ENCODE measurements at regions not wholly inside any gene's neighbourhood (a gene's known extent, or its start where the extent isn't known, plus 50 kb on each side); places are given as distances from the start of the nearest gene placed in this dataset.

DNA sequence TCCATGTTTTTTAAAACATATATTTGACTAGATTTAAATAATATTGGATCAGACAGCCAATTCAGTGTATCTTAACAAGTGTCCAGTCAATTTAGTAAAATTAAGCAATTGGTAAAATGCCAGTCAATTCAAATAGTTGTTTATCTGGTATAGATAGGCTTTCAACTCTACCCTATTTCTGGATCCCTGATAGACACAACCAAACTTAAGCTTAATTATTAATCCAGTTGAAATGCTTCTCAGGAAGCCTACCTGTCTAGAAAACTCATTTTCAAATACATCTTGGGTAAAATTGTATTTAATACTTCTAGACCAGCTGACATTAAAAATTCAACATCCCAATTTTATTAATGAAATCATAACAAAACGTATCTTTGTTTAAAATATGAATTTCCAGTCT lies 710.8 kb upstream of the GRAMD2B start:
- Histone ChIP-seq H3K9me3 (ENCODE audit: control insufficient read depth, low read depth, low read length) (no peaks in the 10 kb centered on the region), H3K27me3 (ENCODE audit: control insufficient read depth, insufficient read depth, low read length) (no peaks in the 10 kb centered on the region), H3K4me1 (ENCODE audit: control insufficient read depth, insufficient read depth, low read length) (no peaks in the 10 kb centered on the region), H3K4me3 (ENCODE audit: low read length) (no peak overlapping the region), H3K36me3 (ENCODE audit: control insufficient read depth, insufficient read depth, low read length) (no peaks in the 10 kb centered on the region), H3K27ac (ENCODE audit: low read length) (no peak overlapping the region)
- WGBS (ENCODE audit: insufficient coverage, low lambda C conversion rate): 60% methylated on average over 1 of the region's 1 CpG
- DNase-seq: no peak

DNA sequence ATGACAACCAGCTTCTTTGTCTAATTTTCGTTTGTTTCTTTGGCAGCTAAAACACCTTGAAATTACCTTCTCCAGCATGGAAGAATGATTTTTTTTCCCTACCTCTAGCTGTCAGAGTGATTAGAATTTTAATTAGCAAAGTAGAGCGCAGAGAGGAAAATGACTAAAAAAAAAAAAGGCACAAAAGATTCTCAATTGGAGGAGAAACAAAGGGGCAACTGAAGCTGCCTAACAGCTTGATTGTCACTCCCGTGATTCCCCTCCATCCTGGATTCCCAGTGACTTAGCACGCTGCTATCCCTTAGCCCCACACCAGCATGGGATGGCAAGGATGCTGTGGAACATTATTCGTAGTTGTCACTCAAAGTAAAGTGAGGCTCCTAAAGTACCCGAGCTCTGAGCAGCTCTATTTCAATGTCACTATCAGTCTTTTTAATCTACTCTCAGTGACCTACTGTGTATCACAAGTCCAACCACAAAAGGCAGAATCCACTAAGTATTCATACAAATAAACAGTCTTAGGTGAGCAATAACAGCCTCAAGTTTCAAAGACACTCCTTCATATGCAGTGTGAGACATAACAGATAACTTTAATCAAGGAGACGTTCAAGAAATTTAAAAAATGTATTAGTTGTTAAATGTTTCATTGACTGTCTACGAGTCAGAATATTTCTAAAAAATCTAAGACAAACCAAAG lies 710.0 kb upstream of the GRAMD2B start:
- WGBS (ENCODE audit: insufficient coverage, low lambda C conversion rate): 87% methylated on average over 3 of the region's 8 CpGs
- no peaks in the 10 kb centered on the region for H3K27me3 ChIP-seq (ENCODE audit: control insufficient read depth, insufficient read depth, low read length)
- H3K36me3 ChIP-seq (ENCODE audit: control insufficient read depth, insufficient read depth, low read length): no peaks in the 10 kb centered on the region
- no peak for DNase-seq
- no peak overlapping the region for H3K4me3 ChIP-seq (ENCODE audit: low read length)
- H3K27ac ChIP-seq (ENCODE audit: low read length): no peak overlapping the region
- H3K4me1 ChIP-seq (ENCODE audit: control insufficient read depth, insufficient read depth, low read length): no peaks in the 10 kb centered on the region
- H3K9me3 ChIP-seq (ENCODE audit: control insufficient read depth, low read depth, low read length): no peaks in the 10 kb centered on the region

DNA sequence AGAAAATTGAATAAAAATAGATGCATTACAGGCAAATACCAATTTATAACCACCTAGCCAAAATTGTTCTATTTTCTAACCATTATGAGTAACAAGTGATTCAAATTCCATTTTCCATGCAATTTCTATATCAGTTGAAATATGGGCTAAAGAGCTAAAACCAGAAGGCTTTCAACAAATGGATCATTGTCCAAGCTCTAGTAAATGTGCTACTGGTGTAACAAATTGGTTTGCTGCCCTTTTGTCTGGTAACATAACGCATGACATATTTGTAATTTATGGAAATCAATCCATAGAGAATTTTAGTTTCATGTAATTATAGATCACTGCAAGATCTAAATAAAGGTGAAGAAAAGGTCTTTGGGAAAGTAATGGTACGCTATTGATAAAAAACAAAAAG lies 708.0 kb upstream of the GRAMD2B start:
- WGBS (ENCODE audit: insufficient coverage, low lambda C conversion rate): 71% methylated on average over 1 of the region's 2 CpGs
- no peak for DNase-seq

DNA sequence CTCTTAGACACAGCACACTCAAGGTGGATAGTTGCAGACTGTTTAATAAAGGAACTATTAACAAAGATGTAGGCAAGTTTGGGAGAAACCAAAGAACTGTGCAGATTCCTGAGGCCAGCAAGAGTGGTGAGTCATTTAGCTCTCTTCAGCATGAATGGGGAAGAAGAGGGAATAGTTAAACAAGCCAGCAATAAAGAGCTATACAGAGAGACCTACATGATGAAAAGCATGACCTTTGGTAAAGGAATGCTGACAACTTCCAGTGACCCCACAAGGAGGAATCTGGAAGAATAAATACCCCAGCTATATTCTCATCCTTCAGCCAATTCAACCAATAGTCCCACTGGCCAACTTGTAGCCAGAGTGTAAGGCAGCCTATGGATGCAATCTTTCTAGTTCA lies 706.0 kb upstream of the GRAMD2B start:
- no peaks in the 10 kb centered on the region for H3K36me3 ChIP-seq (ENCODE audit: control insufficient read depth, insufficient read depth, low read length)
- H3K4me3 ChIP-seq (ENCODE audit: low read length): no peak overlapping the region
- no peaks in the 10 kb centered on the region for H3K9me3 ChIP-seq (ENCODE audit: control insufficient read depth, low read depth, low read length)
- no peaks in the 10 kb centered on the region for H3K27me3 ChIP-seq (ENCODE audit: control insufficient read depth, insufficient read depth, low read length)
- no peak overlapping the region for H3K27ac ChIP-seq (ENCODE audit: low read length)
- no peaks in the 10 kb centered on the region for H3K4me1 ChIP-seq (ENCODE audit: control insufficient read depth, insufficient read depth, low read length)
- no peak for DNase-seq

More for the DNA sequence above, 708.0 kb upstream of the GRAMD2B start:
- H3K27me3 ChIP-seq (ENCODE audit: control insufficient read depth, insufficient read depth, low read length): no peaks in the 10 kb centered on the region
- no peaks in the 10 kb centered on the region for H3K36me3 ChIP-seq (ENCODE audit: control insufficient read depth, insufficient read depth, low read length)
- no peak overlapping the region for H3K4me3 ChIP-seq (ENCODE audit: low read length)
- H3K9me3 ChIP-seq (ENCODE audit: control insufficient read depth, low read depth, low read length): no peaks in the 10 kb centered on the region
- H3K27ac ChIP-seq (ENCODE audit: low read length): no peak overlapping the region
- no peaks in the 10 kb centered on the region for H3K4me1 ChIP-seq (ENCODE audit: control insufficient read depth, insufficient read depth, low read length)

DNA sequence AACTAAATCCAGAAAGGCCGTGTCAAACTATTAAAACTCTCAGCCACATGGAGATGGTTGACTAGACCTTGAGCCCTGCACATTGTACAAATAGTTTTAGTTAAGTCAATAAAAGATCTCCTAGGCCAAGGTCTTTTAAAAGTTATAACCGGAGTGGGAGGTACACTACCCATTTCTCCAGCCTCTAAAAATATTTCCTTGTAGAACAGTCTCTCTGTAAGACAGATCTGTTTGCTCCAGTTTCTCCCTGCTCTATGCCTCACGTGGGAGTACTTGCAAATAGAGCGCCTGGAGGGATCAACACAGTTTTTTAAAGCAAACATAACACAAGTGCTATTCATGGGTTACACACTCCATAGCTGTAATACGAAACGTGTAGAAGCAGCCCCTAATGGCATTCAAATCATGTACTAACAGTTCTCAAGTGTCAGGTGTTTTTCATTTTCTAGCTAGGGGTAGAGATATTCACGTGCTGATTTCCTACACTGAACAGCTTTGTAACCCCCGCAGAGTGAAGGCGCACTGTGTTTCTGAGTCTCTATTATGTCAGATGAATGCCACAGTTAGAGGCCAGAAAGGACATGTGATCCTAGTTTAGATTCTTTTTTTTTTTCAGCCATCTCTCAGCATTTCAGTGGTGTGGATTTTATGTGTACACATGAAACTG lies 703.4 kb upstream of the GRAMD2B start:
- Histone ChIP-seq H3K4me3 (ENCODE audit: low read length) (no peak overlapping the region), H3K4me1 (ENCODE audit: control insufficient read depth, insufficient read depth, low read length) (no peaks in the 10 kb centered on the region), H3K36me3 (ENCODE audit: control insufficient read depth, insufficient read depth, low read length) (no peaks in the 10 kb centered on the region), H3K27me3 (ENCODE audit: control insufficient read depth, insufficient read depth, low read length) (no peaks in the 10 kb centered on the region), H3K27ac (ENCODE audit: low read length) (peak overlapping the region; percentile 5), H3K9me3 (ENCODE audit: control insufficient read depth, low read depth, low read length) (no peaks in the 10 kb centered on the region)
- 29% methylated on average over 1 of the region's 9 CpGs for WGBS (ENCODE audit: insufficient coverage, low lambda C conversion rate)
- DNase-seq: peak in 1 of 2 donors; percentile 57

DNA sequence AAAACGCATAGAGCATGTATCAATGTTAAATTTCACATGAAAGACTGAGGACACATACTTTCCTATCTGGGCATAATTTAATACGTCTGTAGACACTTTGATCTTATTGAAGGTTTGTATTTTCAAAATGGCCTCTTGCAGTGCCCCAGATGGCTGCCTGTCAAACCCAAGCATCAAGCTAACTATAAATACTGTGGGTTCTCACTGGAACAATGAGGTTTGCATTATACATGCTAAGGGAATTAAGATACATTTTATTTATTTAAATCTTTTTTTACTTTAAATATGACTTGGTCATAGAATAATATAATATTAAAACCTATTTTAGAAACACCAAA lies 702.9 kb upstream of the GRAMD2B start:
- Histone ChIP-seq H3K27ac (ENCODE audit: low read length) (no peak overlapping the region), H3K27me3 (ENCODE audit: control insufficient read depth, insufficient read depth, low read length) (no peaks in the 10 kb centered on the region), H3K4me1 (ENCODE audit: control insufficient read depth, insufficient read depth, low read length) (no peaks in the 10 kb centered on the region), H3K36me3 (ENCODE audit: control insufficient read depth, insufficient read depth, low read length) (no peaks in the 10 kb centered on the region), H3K9me3 (ENCODE audit: control insufficient read depth, low read depth, low read length) (no peaks in the 10 kb centered on the region), H3K4me3 (ENCODE audit: low read length) (no peak overlapping the region)
- DNase-seq: no peak
- WGBS (ENCODE audit: insufficient coverage, low lambda C conversion rate): 80% methylated on average over 1 of the region's 2 CpGs

DNA sequence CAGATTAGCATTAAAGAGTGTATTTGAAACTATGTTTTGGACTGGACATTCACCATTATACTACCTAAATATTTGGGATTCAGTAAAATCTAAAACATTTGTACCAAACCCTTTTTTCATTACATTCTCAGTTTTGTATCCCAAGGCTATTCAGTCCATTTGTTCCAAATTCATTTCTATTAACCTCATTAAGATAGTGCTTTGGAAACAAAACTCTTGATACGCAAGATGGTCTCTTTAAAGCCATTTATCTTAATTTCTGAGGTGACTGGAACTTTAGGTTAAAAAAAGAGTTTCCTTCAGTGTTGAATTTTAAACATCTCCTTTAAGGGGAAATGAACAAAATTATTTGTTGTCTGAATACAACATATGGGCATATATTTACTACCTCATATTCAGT lies 702.5 kb upstream of the GRAMD2B start:
- no peaks in the 10 kb centered on the region for H3K27me3 ChIP-seq (ENCODE audit: control insufficient read depth, insufficient read depth, low read length)
- H3K9me3 ChIP-seq (ENCODE audit: control insufficient read depth, low read depth, low read length): no peaks in the 10 kb centered on the region
- H3K36me3 ChIP-seq (ENCODE audit: control insufficient read depth, insufficient read depth, low read length): no peaks in the 10 kb centered on the region
- DNase-seq: no peak
- H3K4me3 ChIP-seq (ENCODE audit: low read length): no peak overlapping the region
- H3K27ac ChIP-seq (ENCODE audit: low read length): no peak overlapping the region
- no CpG with 5 or more reads among the region's 1 CpG for WGBS (ENCODE audit: insufficient coverage, low lambda C conversion rate)
- H3K4me1 ChIP-seq (ENCODE audit: control insufficient read depth, insufficient read depth, low read length): no peaks in the 10 kb centered on the region

DNA sequence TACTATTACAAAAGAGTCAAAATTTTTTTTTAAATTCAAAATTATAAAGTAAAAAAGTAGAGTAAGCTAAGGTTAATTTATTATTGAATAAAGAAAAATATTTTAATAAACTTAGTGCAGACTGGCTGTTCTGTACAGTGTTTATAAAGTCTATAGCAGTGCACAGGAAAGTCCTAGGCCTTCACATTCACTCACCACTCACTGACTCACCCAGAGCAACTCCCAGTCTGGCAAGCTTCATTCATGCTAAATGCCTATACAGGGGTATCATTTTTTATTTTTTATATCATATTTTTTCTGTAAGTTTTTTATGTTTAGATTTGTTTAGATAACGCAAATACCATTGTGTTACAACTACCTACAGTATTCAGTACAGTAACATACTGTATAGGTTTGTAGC lies 700.7 kb upstream of the GRAMD2B start:
- Histone ChIP-seq H3K9me3 (ENCODE audit: control insufficient read depth, low read depth, low read length) (no peaks in the 10 kb centered on the region), H3K36me3 (ENCODE audit: control insufficient read depth, insufficient read depth, low read length) (no peaks in the 10 kb centered on the region), H3K4me1 (ENCODE audit: control insufficient read depth, insufficient read depth, low read length) (no peaks in the 10 kb centered on the region), H3K27me3 (ENCODE audit: control insufficient read depth, insufficient read depth, low read length) (no peaks in the 10 kb centered on the region), H3K27ac (ENCODE audit: low read length) (no peak overlapping the region), H3K4me3 (ENCODE audit: low read length) (no peak overlapping the region)
- DNase-seq: no peak
- 100% methylated on average over 1 of the region's 1 CpG for WGBS (ENCODE audit: insufficient coverage, low lambda C conversion rate)

DNA sequence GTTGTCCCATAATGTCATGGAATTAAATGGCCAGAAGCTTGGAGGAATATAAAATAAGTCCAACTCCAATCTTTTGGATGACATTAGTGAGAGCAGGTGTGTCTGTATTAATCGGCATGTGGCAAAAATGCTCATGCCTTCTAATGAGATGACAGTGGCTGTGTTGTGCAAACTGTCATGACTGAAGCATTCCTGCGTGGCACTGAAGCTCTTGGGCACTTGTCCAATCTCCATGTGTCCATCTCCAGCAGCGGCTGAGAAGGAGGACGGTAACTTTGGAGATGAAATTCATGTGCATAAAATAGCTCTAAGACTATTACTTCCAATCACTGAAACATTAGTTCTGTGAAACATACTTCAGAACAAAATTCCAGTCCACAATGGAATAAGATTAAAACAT lies 697.5 kb upstream of the GRAMD2B start:
- DNase-seq: no peak
- WGBS (ENCODE audit: insufficient coverage, low lambda C conversion rate): no CpG with 5 or more reads among the region's 4 CpGs

DNA sequence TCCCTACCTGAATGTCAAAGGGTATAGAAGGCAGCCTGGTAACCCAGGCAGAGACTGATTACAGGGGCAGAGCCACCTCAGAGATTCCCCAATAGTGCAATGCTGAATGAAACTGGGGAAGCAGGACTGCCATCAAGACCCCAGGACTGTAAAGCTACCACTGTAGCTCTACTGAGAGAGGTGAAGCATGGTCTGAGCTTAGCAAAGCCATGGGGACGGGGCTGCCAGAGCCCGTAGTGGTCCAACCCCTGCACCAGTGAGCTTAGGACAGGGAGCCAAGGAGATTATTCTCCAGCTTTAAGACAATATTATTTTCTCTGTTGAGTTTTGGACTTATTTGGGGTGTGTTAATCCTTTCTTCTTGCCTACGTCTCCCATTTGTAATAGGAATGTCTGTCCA lies 679.3 kb upstream of the GRAMD2B start:
- Histone ChIP-seq H3K27ac (ENCODE audit: low read length) (no peak overlapping the region), H3K27me3 (ENCODE audit: control insufficient read depth, insufficient read depth, low read length) (no peaks in the 10 kb centered on the region), H3K4me1 (ENCODE audit: control insufficient read depth, insufficient read depth, low read length) (no peaks in the 10 kb centered on the region), H3K4me3 (ENCODE audit: low read length) (no peak overlapping the region), H3K36me3 (ENCODE audit: control insufficient read depth, insufficient read depth, low read length) (no peaks in the 10 kb centered on the region), H3K9me3 (ENCODE audit: control insufficient read depth, low read depth, low read length) (no peaks in the 10 kb centered on the region)
- DNase-seq: no peak
- WGBS (ENCODE audit: insufficient coverage, low lambda C conversion rate): no CpG with 5 or more reads among the region's 3 CpGs

More for the DNA sequence above, 697.5 kb upstream of the GRAMD2B start:
- Histone ChIP-seq H3K4me3 (ENCODE audit: low read length) (no peak overlapping the region), H3K27me3 (ENCODE audit: control insufficient read depth, insufficient read depth, low read length) (no peaks in the 10 kb centered on the region), H3K36me3 (ENCODE audit: control insufficient read depth, insufficient read depth, low read length) (no peaks in the 10 kb centered on the region), H3K4me1 (ENCODE audit: control insufficient read depth, insufficient read depth, low read length) (no peaks in the 10 kb centered on the region), H3K27ac (ENCODE audit: low read length) (no peak overlapping the region), H3K9me3 (ENCODE audit: control insufficient read depth, low read depth, low read length) (no peaks in the 10 kb centered on the region)

DNA sequence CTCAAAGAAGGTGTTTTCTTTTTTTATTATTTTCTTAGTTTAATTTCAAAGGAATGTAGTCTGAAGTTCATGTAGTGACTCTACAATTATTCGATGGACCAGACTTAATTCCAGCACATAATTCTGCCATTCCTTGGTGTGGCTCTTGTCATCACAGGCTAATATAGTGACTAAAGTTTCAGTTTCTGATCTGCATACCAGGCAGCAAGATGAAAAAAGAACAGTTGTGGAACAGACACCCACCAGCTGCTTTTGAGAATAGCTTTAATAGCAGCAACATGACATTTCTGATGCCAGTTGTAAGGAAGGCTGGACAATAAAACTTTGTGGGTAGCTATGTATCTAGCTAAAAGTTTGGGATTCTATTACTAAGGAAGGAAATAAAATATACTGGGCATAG lies 676.3 kb upstream of the GRAMD2B start:
- DNase-seq: no peak
- Histone ChIP-seq H3K27me3 (ENCODE audit: control insufficient read depth, insufficient read depth, low read length) (no peaks in the 10 kb centered on the region), H3K4me1 (ENCODE audit: control insufficient read depth, insufficient read depth, low read length) (no peaks in the 10 kb centered on the region), H3K36me3 (ENCODE audit: control insufficient read depth, insufficient read depth, low read length) (no peaks in the 10 kb centered on the region), H3K9me3 (ENCODE audit: control insufficient read depth, low read depth, low read length) (no peaks in the 10 kb centered on the region), H3K27ac (ENCODE audit: low read length) (no peak overlapping the region), H3K4me3 (ENCODE audit: low read length) (no peak overlapping the region)
- no CpG with 5 or more reads among the region's 1 CpG for WGBS (ENCODE audit: insufficient coverage, low lambda C conversion rate)
